ENCODE measurements at regions not wholly inside any gene's neighbourhood (a gene's known extent, or its start where the extent isn't known, plus 50 kb on each side); places are given as distances from the start of the nearest gene placed in this dataset.

GRCh38 chr9:91073049-91073810, 271.6 kb downstream of the SYK start:
- DNase-seq, result no peak

GRCh38 chr9:91073811-91074771, 272.5 kb downstream of the SYK start:
- no peak for DNase-seq

GRCh38 chr9:91074866-91075265, 273.2 kb downstream of the SYK start:
- DNase-seq, result no peak

GRCh38 chr9:91075279-91075678, 273.7 kb downstream of the SYK start:
- no peak for DNase-seq

- no peak for DNase-seq
Measured at GRCh38 chr9:91077624-91078368, 276.2 kb downstream of the SYK start.

- no peak for DNase-seq
Measured at GRCh38 chr9:91078369-91078695, 276.7 kb downstream of the SYK start.

GRCh38 chr9:91082731-91083130, 279.0 kb downstream of the AUH start:
- no peak for DNase-seq

GRCh38 chr9:91084896-91085516, 276.7 kb downstream of the AUH start:
- DNase-seq, result no peak

GRCh38 chr9:91085517-91086291, 276.0 kb downstream of the AUH start:
- DNase-seq, result no peak

- DNase-seq, result no peak
Measured at GRCh38 chr9:91086657-91087461, 274.9 kb downstream of the AUH start.

GRCh38 chr9:91087462-91087759, 274.3 kb downstream of the AUH start:
- no peak for DNase-seq

- DNase-seq, result no peak
Measured at GRCh38 chr9:91089405-91090129, 272.2 kb downstream of the AUH start.

GRCh38 chr9:91090130-91090410, 271.6 kb downstream of the AUH start:
- DNase-seq, result no peak

- DNase-seq, result no peak
Measured at GRCh38 chr9:91092214-91092613, 269.5 kb downstream of the AUH start.

GRCh38 chr9:91094324-91095088, 267.2 kb downstream of the AUH start:
- DNase-seq, result no peak

GRCh38 chr9:91098203-91098850, 263.4 kb downstream of the AUH start:
- DNase-seq, result no peak

GRCh38 chr9:91099436-91099835, 262.3 kb downstream of the AUH start:
- DNase-seq, result no peak

- no peak for DNase-seq
Measured at GRCh38 chr9:91100878-91101450, 260.8 kb downstream of the AUH start.

GRCh38 chr9:91101611-91102168, 260.0 kb downstream of the AUH start:
- peak in 3 of 4 experiments; percentile 15 to 58 (median 39) for DNase-seq
